HG03095 (cell line): ENCODE measurements at regions not wholly inside any gene's neighbourhood (a gene's known extent, or its start where the extent isn't known, plus 50 kb on each side); places are given as distances from the start of the nearest gene placed in this dataset.

Source experiments
- ATAC-seq: cut with Tn5 transposase; IDR thresholded peaks from one replicate; pipeline ENCODE4 v1.9.1; 2021; ENCODE audit warnings: moderate library complexity; ENCODE audit not compliant: unreplicated experiment

DNA sequence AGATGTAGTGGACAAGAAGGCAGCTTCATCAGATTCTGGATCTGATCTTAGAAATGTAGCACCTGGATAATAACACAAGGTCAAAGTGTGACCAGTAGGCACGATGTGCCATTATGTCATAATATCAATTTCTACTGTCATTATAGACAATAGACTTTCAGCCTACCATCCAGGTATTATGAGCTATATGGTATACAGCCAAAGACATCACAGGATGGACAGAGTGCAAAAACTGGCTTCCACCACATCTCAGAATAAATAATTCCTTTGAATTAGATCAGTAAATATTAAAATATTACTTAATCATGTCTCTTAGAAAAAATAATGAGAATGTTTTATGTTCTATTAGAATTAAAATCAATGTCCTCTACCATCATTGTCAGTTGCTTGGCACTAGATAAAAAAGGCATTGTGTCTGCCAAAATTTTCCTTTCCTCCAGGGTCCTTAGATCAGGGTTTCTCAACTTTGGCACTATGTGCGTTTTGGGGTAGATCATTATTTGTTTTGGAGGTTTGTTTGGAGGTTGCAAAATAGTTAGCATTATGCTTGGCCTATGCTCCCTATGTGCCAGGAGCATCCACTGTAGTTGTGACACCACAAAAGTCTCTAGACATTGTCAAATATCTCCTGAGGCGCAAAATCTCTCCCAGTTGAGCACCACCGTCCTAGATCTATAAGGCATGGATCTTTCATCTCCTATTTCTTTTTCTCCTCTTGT, 86.7 kb upstream of the NRIP1 start:
- no peak for ATAC-seq

DNA sequence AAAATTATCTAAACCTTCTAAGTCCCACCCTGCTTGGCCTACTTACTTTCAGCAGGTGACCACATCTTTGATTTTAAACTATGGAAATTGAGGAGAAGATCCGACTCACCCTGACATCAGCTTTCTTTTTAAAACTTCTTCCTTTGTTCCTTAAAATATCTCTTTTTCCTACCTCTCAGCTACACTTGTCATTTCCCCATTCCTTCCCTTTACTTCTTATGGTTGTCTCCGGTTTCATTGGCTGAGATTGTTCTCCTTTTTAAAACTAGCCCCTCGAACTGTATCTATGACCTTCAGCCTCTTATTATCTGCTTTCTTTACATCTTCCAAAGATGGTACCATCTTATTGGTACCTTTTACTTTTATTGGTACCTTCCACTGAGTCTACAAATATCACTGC, 87.8 kb upstream of the NRIP1 start:
- no peak for ATAC-seq

DNA sequence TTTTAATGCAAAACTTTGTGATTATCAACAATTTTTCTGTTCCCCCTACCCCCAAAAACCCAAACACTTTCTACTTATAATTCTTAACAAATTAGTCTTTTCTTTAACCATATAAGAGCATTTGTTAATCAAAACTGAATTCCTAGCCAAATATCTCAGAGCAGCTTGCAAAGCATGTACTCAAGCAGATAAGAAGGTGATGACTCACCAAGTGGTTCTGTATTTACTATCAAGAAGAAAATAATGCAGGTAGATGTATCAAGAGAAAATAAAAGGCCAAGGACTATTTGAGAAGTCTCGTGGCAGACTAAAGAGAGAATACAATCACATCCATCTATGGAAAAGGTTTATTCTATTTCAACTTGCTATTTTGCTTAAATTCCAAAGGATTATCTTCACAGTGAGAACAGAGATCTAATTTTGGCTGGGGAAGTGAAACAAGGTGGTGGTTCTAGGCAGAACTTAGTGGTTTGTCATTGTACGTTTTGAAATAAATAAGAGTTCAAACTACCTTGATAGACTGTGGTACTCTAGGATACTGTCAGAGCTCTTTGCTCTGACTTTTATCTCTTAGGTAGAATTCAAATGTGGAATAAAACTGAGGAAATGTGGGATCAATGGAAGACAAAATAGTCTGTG, 94.7 kb upstream of the NRIP1 start:
- ATAC-seq = no peak

DNA sequence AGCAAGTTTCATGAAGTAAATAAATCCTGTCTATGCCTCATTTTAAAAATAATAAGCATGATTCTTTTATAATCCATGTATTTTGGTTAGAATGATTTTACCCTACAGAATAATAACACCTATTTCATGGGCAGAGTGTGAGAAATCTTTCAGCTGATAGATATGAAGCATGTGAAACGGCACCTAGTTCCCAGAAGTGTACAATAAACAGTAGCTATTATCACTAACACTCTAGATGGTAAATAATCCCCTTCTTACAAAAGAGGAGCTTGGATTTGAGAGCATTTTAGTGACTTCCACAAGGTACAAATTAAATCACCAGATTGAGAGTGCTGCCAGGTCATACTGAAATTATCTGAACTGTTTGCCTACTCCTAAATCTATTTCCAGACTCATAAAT, 95.3 kb upstream of the NRIP1 start:
- no peak for ATAC-seq

DNA sequence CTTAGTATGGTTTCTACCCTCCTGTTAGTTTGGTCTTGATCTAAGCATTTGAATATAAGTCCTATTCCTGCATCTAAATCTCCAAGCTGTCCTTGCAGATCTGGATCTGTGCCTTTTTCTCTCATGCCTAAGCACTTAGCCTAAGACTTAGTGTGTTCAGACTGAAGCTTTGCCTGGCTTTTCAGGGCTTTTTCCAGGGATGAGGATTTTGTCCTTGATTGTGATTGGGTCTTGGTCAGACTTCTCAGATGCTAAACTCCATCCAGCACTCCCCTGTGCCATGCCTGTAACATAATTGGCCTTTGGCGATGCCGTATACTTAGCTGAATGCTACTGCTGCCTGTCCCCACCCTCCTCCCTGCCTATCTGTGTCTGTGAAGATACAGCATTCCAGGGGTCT, 98.1 kb upstream of the NRIP1 start:
- ATAC-seq = no peak

DNA sequence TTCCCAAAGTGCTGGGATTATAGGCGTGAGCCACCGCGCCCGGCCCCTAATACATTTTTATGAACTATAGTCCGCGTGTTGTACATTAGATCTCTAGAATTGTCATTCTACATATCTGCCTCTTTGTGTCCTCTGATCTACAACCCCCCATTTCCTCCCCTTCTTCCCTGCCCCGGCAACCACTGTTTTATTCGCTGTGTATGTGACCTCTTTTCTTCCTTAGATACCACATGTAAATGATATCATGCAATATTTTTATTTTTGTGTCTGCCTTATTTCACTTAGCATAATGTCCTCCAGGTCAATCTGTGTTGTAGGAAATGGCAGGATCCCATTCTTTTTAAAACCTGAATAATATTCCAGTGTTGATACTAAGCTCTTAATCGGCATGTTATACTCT, 99.5 kb upstream of the NRIP1 start:
- no peak for ATAC-seq

DNA sequence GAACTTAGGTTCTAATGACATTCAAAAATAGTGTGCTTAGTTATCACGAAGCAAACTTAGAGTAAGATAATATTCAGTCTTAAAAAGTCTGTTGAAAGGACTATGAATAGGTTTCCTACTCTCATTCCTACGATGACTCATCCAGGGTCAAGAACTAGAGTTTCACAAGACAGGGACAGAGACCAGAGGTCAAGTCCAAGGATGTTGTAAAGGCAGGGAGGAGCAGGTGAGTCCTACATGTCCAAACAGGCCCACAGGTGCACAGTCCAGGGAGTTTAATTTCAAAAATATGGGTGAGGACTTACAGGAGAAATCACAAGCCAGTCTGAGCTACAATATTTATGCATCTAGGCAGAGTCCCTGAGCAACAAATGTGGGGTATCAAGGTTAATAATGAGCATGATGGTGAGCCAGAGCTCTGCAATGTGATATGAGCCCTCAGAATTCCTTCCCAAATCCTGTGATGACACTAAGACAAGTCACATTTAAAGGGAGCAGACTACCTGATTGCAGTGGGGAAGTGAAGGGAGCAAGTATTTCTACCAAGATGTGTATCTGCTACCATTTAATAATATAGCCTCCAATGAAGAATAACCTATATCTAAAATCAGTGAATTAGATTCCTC, 100.0 kb upstream of the NRIP1 start:
- ATAC-seq = no peak

DNA sequence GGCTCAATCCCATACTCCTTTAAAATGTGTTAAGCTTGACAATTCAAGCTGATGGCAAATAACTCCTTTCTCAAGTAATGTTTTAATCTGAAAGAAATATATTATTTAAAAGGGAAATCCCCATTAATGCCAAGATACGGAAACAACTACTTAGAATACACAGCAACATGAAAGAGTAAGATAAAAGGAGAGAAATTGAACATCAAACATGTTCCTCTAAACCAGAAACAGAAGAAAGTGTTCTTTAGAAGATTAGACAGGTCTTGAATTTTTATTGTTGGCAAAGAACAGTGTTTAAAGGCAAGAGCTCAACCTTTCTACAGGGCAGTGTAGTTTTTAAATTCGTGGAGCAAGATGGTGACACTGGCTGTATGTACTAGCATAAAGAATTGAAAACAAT, 105.8 kb upstream of the NRIP1 start:
- no peak for ATAC-seq

DNA sequence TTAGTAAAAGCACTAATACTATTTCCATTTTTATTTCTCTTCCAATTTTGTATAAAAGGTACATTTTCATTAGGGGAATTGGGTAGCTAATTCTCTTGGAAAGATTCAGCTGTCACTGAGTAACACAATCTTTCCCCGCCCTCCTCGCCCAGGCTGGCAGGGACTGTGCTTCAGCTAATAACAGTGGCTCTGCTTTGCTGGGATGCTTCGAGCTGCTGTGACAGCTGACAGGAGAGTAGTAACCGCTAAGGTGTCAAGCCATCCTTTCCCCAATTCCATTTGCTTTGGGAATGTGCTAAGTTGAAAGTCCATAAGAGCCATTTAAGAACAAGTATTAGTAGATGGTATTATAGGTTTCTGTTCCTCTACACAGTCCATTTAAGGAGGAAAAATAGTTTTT, 106.7 kb upstream of the NRIP1 start:
- ATAC-seq = no peak

DNA sequence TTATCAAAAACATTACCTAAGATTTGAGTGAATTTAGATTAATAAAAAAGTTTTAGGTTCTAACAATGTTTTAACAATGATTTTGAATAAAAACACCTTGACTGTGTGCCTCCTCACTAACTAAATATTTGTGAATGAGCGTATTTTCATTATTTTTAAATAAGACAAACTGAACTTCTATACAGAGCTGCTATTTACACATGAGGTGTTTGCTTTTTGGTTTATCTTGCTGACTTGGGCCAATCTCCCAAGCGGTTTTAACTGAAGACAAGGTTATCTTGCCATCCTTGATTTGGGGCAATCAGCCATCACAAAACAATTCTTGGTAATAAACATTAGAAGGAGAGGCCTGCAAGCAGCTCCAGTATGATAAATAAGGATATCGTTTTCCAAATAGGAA, 108.2 kb upstream of the NRIP1 start:
- no peak for ATAC-seq

DNA sequence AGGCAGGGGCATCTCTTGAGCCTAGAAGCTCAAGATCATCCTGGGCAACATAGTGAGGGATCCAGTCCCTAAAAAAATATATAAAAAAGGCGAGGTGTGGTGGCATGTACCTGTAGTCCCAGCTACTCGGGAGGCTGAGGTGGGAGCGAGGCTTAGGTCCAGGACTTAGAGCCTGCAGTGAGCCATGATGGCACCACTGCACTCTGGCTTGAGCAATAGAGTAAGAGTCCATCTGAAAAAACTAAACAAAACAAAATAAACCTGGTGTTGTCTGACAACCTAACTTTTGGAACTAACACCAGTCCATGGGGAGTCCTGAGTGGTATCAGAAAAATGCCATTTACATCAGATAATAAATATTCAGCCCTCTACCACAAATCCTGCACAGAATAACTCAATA, 110.1 kb upstream of the NRIP1 start:
- ATAC-seq = no peak

DNA sequence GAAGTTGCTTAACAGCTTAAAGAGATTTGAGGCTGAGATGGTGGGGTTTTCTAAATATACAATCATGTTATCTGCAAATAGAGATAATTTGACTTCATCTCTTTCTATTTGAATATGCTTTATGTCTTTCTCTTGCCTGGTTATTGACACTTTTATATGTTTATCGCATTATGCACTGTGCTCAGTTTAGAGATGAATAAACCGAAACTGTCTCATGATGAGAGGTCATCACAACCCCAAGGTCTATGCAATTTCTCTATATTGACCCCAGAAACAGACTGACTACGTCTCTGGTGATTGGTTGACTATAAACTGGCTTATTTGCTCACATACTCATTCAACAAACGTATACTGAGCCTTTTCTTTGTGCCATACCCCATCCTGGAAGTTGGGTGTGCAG, 117.9 kb upstream of the NRIP1 start:
- no peak for ATAC-seq

DNA sequence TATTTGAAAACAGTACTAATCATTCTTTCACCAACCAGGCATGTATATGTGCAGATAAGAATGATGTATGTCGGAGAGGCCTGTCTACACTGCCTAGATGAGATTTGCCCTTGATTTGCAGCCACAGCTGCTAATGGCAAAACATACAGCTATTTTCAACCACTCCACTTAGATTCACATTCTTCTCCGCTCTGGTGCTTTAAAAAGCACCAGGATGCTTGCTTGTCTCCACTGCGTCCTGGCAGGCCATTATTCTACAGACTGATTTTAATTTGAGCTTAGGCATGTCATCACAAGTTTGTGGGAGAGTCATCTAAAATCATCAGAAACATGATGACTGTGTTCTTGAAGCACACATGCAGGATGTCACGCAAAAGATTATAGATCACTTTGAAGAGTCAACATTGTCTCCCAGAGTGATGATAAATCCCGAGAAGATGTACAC, 119.0 kb upstream of the NRIP1 start:
- ATAC-seq = no peak

DNA sequence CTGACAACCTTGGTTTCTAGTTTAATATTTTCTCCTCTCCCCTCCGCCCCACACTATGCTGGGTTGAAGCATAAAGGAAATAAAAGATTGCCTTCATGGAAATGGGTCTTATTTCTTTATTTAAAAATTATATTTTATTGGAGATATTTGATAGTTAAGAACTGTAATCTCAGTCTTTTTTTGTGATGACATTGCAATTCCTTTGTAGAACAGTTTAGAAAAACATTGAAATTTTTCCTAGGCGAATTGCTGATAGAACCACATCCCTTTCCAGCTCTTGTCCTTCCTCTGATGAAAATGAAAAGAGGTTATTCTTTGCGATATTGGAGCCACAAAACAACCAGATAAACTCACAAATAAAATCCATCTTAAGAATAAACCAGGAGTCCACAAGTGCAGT, 125.6 kb upstream of the NRIP1 start:
- ATAC-seq = no peak

DNA sequence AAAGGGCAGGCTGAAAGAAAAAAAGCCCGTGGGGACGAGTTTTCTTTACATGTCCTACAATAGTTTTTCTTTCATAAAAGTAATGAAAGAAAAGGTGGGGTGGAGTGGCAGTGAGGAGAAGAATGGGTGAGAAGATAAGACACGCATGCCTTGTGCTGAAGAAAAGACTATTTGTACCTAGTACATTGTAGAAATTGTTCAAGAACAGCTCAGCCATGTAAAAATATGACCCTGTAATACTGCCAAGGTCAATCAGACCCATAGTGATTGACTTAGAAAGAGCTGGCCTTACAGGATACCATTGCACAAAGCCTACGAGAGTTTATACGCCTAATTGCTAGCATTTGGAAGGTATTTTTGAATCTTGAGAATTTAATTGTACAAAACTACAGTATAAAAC, 126.0 kb upstream of the NRIP1 start:
- ATAC-seq = no peak

DNA sequence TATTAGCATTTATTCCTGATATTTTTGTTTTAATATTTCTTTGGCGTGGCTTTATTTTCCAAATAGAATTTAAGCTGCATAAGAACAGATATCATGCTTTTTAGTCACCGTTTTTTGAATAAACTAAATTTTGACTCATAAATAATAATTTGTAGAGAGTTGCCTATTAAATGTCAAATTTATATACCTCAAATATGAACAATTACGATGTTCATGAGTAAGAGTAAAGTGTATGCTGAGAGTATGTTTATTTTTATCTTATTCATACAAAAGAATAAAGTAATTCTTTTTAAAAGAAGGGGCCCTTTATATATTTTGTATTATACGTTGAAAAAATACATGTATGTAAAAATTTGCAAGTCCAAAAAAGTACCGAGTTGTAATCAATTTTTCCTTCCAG, 126.5 kb upstream of the NRIP1 start:
- no peak for ATAC-seq

DNA sequence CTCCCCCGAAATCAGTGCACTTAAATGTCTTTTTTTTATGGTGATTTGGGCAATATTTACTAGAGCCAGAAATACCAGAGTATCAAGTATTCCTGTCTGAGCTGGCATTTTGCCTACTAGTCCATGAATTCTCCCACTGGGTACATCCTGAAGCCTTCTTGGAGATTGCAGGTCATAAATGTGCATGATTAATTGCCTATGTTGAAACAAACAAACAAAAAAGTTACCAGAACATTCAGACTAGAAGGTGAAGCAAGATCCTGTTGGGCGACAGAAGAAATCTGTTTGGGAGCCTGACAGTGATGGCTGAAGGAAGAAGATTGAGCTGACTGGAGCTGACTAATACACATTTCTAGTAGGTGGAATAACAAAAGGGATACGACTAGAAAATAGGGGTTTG, 127.4 kb upstream of the NRIP1 start:
- no peak for ATAC-seq

DNA sequence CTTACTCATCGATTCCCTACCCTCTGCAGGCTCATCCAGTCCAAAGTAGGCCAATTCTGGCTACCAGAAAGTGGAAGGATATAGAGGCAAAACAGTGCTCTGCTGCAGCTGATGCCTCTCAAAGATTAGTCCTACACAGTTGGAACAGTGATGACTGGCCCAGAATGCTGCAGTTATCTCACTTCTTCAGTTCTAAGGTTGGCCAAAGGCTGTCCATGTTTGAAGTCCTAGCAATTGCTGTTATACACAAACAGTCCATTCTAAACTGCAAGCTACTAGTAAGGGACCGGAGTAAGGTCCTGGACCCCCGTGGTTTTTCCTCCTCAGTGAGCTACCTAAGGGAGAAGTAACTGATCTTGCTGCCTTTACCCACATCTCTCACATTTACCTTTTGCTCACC, 129.1 kb upstream of the NRIP1 start:
- no peak for ATAC-seq

DNA sequence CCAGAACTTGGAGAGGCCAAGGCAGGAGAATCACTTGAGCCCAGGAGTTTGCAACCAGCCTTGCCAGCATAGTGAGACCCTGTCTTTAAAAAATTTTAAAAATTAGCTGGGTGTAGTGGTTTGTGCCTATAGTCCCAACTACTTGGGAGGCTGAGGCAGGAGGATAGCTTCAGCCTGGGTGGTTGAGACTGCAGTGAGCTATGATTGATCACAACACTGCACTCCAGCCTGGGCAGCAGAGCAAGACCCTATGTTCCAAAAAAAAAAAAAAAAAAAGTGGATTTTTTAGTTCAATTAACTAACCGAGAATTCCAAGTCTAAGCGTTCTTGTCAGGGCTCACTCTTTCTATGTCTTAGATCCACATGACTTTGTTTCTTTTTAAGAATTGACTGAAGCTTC, 130.3 kb upstream of the NRIP1 start:
- no peak for ATAC-seq

DNA sequence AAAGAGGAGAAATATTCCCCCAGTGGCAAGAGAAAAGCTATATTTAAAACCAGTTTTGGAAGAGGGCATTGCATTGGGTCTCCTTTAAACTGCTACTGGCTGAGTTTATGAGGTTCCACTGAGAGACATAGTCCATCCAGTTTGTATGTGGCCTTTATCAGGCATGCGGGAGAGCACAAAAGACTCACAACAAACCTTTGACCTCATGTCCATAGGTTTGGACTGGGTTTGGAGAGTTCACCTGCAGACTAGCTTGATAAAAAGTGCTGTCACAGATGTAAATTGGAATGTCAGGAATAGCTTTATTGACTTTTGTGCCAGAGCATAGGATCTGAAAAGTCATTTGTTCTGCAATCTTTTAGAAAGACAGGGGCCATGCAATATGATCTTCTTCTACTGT, 131.0 kb upstream of the NRIP1 start:
- no peak for ATAC-seq

DNA sequence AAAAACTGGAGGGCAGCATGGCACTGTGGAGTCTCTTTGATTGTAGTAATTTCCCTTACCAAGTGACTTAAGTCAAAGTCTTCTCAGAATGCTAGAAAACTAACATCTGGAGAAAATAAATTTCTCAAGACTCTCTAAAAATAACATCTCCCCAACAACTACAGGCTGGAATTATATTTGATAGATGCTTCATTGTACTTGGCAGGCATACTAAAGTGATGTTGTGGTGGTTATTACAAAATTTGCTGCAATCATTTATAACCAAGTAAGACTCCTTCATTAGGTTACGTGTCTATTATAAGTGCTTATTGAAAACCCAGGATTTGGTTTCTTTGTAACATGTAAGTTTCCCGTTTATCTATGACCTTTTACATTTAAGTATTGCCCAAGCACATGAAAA, 132.9 kb upstream of the NRIP1 start:
- no peak for ATAC-seq
